M059J (cell line): ENCODE measurements at regions not wholly inside any gene's neighbourhood (a gene's known extent, or its start where the extent isn't known, plus 50 kb on each side); places are given as distances from the start of the nearest gene placed in this dataset.
"Not testable (repeated sequence)": the region's sequence is repeated elsewhere in the genome, so short reads cannot be mapped to it uniquely, and the experiment has no call there.

Experiments
- DNase-seq: peaks from one replicate; pipeline ENCODE4 v3.0.0-alpha.2; 2012; ENCODE audit warnings: low read depth

DNA sequence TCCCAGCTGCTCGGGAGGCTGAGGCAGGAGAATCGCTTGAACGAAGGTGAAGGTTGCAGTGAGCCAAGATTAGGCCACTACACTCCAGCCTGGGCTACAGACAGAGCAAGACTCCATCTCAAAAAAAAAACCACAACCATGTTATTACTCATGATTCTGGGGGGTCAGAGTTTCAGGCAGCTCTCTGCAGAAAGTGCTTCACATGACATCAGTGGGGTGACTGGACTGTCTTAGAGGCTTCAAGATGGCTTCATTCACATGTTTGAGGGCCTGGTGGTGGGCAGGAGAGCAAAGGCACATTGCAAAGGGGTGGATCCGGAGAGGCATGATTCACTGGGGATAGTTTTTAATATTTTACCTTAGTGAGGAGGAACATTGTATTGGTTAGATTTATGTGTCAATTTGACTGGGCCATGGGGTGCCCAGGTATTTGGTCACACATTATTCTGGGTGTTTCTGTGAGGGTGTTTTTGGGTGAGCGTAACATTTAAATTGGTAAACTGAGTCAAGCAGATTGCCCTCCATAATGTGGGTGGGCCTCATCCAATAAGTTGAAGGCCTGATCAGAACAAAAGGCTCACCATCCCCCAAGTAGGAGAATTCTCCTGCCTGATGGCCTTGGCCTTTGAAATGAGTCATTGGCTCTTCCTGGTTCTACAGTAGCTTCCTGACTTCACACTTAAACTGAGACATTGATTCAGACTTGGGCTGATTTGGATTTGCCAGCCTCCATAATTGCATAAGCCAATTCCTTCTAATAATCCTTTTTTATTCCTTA is 109.8 kb downstream of the GOSR1 start:
- peak; percentile 89 for DNase-seq

DNA sequence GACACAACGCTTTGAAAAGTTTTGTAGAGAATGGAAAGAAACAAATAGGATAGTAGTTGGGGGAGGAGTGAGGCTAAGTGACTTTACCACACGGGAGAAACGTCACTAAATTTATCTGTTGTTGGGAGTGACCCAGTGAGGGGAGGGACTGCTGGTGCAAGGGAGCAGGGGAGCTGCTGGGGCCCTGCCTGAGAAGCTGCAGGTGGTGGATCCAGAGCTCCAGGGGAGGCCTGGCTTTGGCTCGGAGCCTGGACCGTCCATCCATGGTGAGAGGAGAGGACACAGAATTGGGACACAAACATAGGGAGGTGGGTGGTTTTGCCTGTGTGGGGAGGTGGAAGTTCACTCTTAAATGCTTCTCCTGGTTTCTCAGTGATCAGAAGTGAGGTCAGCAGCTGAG is 107.6 kb downstream of the GOSR1 start:
- DNase-seq = no peak

- DNase-seq = peak; percentile 21
These were observed 103.7 kb downstream of the GOSR1 start for GRCh38 chr17:30580916-30581315.

- DNase-seq = no peak
These were observed 102.6 kb downstream of the GOSR1 start for GRCh38 chr17:30579610-30580315.

- DNase-seq = not testable (repeated sequence)
These were observed 101.0 kb downstream of the GOSR1 start for GRCh38 chr17:30578015-30578717.
